ENCODE measurements at regions not wholly inside any gene's neighbourhood (a gene's known extent, or its start where the extent isn't known, plus 50 kb on each side); places are given as distances from the start of the nearest gene placed in this dataset.

GRCh38 chr2:38454081-38454480, 77.0 kb upstream of the ATL2 start:
- TF ChIP-seq EED (IDR thresholded peaks at IDR 0.05; ENCODE audit: low read depth) (no peak), E2F8 (IDR thresholded peaks at IDR 0.05; ENCODE audit: low read depth, partially characterized antibody) (no peak)
